OCI-LY7 (cell line): ENCODE measurements at regions not wholly inside any gene's neighbourhood (a gene's known extent, or its start where the extent isn't known, plus 50 kb on each side); places are given as distances from the start of the nearest gene placed in this dataset. TPM values are rescaled to one million over a fixed set of nuclear protein-coding genes. Genes with fewer than 3 reads are reported as not detected.

Experiments used
- BruUV-seq: library from RNA; stranded (reverse); fragments of 400-500 nt; replicated peaks from 2 replicates; lab custom pipeline; 2021; lab: Mats Ljungman, UMichigan
- CTCF ChIA-PET: fragments of 300-600 bp; sonication (Branson Sonifier 250); formaldehyde crosslinking; loops from one replicate; lab custom pipeline; 2022; ENCODE audit warnings: antibody characterized with exemption; ENCODE audit not compliant: unreplicated experiment; lab: Charles Lee
- POLR2A ChIA-PET: fragments of 300-600 bp; sonication (Branson Sonifier 250); formaldehyde crosslinking; loops from one replicate; lab custom pipeline; 2022; ENCODE audit warnings: antibody characterized with exemption; lab: Charles Lee
- DNase-seq: peaks from one replicate; pipeline ENCODE4 v3.0.0-alpha.2; 2015; ENCODE audit warnings: low spot score
- H2AFZ ChIP-seq: fragments of 200-600 bp; sonication (generic), shearing (Covaris generic); 2 replicates; pipeline ENCODE4 v1.6.1; 2014; ENCODE audit warnings: mild to moderate bottlenecking, antibody characterized with exemption, low read length, moderate library complexity
- H3K27ac ChIP-seq: fragments of 200-600 bp; sonication (generic); 2 replicates; pipeline ENCODE4 v1.5.1; 2014; ENCODE audit warnings: mixed run types, low read depth, mild to moderate bottlenecking, moderate library complexity, low read length, inconsistent platforms; ENCODE audit not compliant: poor library complexity, severe bottlenecking
- H3K36me3 ChIP-seq: fragments of 200-600 bp; sonication (generic); 2 replicates; pipeline ENCODE4 v1.6.1; 2014; ENCODE audit warnings: mild to moderate bottlenecking, antibody characterized with exemption, low read length, moderate library complexity, mixed read lengths; ENCODE audit not compliant: insufficient read depth
- H3K4me1 ChIP-seq: fragments of 200-600 bp; sonication (generic); 2 replicates; pipeline ENCODE4 v1.5.1; 2014; ENCODE audit warnings: mild to moderate bottlenecking, low read length; ENCODE audit not compliant: insufficient read depth, poor library complexity, severe bottlenecking
- H3K4me2 ChIP-seq: fragments of 200-600 bp; sonication (generic); 2 replicates; pipeline ENCODE4 v1.6.1; 2014; ENCODE audit warnings: mild to moderate bottlenecking, low read length
- H3K4me3 ChIP-seq: fragments of 200-600 bp; sonication (generic); 2 replicates; pipeline ENCODE4 v1.5.1; 2014; ENCODE audit warnings: mild to moderate bottlenecking, low read depth, low read length; ENCODE audit not compliant: poor library complexity, severe bottlenecking
- H3K79me2 ChIP-seq: fragments of 200-600 bp; sonication (generic); 2 replicates; pipeline ENCODE4 v1.6.1; 2016; ENCODE audit warnings: low read depth, mild to moderate bottlenecking, low read length, moderate library complexity, mixed read lengths; ENCODE audit not compliant: insufficient read depth
- H3K9me2 ChIP-seq: fragments of 200-600 bp; sonication (generic); 2 replicates; pipeline ENCODE4 v1.6.1; 2016; ENCODE audit warnings: mild to moderate bottlenecking, low read length, mixed read lengths; ENCODE audit not compliant: insufficient read depth
- H3K9me3 ChIP-seq: fragments of 200-600 bp; sonication (generic); 2 replicates; pipeline ENCODE4 v1.6.1; 2014; ENCODE audit warnings: mild to moderate bottlenecking, mixed run types, low read length, mixed read lengths
- H4K20me1 ChIP-seq: fragments of 200-600 bp; sonication (generic); 2 replicates; pipeline ENCODE4 v1.6.1; 2014; ENCODE audit warnings: mild to moderate bottlenecking, antibody characterized with exemption, low read length, moderate library complexity, mixed read lengths; ENCODE audit not compliant: insufficient read depth
- EZH2phosphoT487 ChIP-seq: fragments of 200-600 bp; sonication (generic); IDR thresholded peaks from 2 replicates; pipeline ENCODE4 v1.6.1; 2018; ENCODE audit warnings: low read depth, borderline replicate concordance, mild to moderate bottlenecking, mixed run types, antibody characterized with exemption, low read length, moderate library complexity, mixed read lengths
- intact Hi-C: fragments of 100-400 bp; cut with micrococcal nuclease; formaldehyde crosslinking; loops from one replicate; pipeline ENCODE4 v1.10.0; 2022; ENCODE audit not compliant: unreplicated experiment
- small RNA-seq: library from RNA; depleted of rRNA; stranded (forward); fragments of <200 nt; gene quantifications from one replicate; pipeline ENCODE3, GENCODE V24; 2014
- TF ChIP-seq, protein P1 (sequence below): fragments of 200-600 bp; sonication (generic); conservative IDR thresholded peaks from 2 replicates; pipeline ENCODE4 v1.5.1; 2014; ENCODE audit warnings: mild to moderate bottlenecking, antibody characterized with exemption, low read length, moderate library complexity, mixed read lengths

DNA sequence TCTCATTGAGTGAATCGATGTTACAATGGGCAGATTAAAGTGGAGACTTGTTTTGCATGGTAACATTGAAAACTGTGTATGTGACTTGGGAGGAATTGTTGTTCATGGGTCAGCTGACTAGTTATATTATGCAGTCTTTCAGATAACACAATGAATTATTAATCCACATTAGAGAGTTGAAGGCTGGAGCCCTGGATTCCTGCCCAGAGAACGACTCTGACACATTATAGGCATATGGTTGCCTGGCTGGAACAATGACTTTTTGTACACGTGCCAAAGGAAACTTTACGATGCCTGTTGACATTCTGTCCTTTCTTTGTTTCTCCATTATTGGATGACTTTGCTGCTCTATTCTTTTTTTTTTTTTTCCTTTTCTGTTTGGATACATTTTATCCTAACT lies 52.3 kb upstream of the TMEM229A start:
- no peak for DNase-seq
- intact Hi-C loops: no loop called here
- Histone ChIP-seq H3K4me3 (no peak overlapping the region), H3K79me2 (no peaks in the 10 kb centered on the region), H2AFZ (no peak overlapping the region), H3K4me1 (no peaks in the 10 kb centered on the region), H3K9me2 (no peaks in the 10 kb centered on the region), H3K4me2 (no peak overlapping the region), H3K27ac (no peak overlapping the region), H4K20me1 (no peaks in the 10 kb centered on the region), H3K9me3 (no peaks in the 10 kb centered on the region), H3K36me3 (no peaks in the 10 kb centered on the region)
- POLR2A ChIA-PET: interaction anchor here (0.6 to 0.7 kb wide), 4 partner anchors 243 to 1579 kb away, joined by 3 to 4 read pairs (median 4); partner anchors contain the start of gene WASL
- CTCF ChIA-PET: no interaction called here
- no TSS peak for BruUV-seq
- TF ChIP-seq, protein P1, sequence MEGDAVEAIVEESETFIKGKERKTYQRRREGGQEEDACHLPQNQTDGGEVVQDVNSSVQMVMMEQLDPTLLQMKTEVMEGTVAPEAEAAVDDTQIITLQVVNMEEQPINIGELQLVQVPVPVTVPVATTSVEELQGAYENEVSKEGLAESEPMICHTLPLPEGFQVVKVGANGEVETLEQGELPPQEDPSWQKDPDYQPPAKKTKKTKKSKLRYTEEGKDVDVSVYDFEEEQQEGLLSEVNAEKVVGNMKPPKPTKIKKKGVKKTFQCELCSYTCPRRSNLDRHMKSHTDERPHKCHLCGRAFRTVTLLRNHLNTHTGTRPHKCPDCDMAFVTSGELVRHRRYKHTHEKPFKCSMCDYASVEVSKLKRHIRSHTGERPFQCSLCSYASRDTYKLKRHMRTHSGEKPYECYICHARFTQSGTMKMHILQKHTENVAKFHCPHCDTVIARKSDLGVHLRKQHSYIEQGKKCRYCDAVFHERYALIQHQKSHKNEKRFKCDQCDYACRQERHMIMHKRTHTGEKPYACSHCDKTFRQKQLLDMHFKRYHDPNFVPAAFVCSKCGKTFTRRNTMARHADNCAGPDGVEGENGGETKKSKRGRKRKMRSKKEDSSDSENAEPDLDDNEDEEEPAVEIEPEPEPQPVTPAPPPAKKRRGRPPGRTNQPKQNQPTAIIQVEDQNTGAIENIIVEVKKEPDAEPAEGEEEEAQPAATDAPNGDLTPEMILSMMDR: no peak
- no peak for TF ChIP-seq EZH2phosphoT487

DNA sequence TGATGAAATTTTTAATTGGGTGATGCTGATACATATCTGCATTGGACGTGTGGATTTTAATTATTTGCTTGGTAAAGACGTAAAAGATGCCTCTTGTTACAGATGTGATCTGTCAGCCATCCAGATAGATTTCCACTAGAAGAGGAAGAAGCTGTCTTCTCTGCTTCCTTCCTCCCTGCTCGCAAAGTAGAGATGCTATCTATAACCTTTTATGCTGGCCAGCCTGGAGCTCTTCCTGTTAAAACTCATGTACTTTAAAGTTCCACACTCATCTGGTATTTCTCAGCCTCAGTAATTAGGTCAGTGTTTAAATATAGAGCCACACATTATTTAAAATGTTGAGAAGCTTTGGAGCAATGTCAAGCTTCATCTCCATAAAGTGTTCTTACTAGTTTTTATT lies 51.2 kb upstream of the TMEM229A start:
- TF ChIP-seq EZH2phosphoT487: no peak
- TF ChIP-seq, protein P1: no peak
- ChIA-PET CTCF (no interaction called here), POLR2A (interaction anchor here (0.7 kb wide), 1 partner anchor 73 kb away, joined by 3 read pairs; no protein-coding TSS in a partner anchor)
- Histone ChIP-seq H3K36me3 (no peaks in the 10 kb centered on the region), H3K4me3 (no peak overlapping the region), H3K9me3 (no peaks in the 10 kb centered on the region), H2AFZ (no peak overlapping the region), H3K9me2 (no peaks in the 10 kb centered on the region), H3K27ac (no peak overlapping the region), H3K79me2 (no peaks in the 10 kb centered on the region), H3K4me2 (no peak overlapping the region), H3K4me1 (no peaks in the 10 kb centered on the region), H4K20me1 (no peaks in the 10 kb centered on the region)
- intact Hi-C loops: no loop called here
- BruUV-seq: no TSS peak
- no peak for DNase-seq

Small RNA genes lying in the stretch of these regions (small RNA-seq; reads per million reads assigned to genes)
- gene RNU6-102P: not detected
